Coronary artery (tissue), 2 donors: ENCODE measurements at regions not wholly inside any gene's neighbourhood (a gene's known extent, or its start where the extent isn't known, plus 50 kb on each side); places are given as distances from the start of the nearest gene placed in this dataset.

Source experiments
- DNase-seq: peaks from one replicate; pipeline ENCODE4 v3.0.0-alpha.2; 2017; ENCODE audit warnings: low spot score
- H3K27ac ChIP-seq, 2 donors: fragments of 200-600 bp; sonication (generic); one replicate each; pipeline ENCODE4 v1.5.1; 2016 to 2019
- H3K4me3 ChIP-seq: fragments of 200-600 bp; sonication (generic); 2 replicates; pipeline ENCODE4 v1.5.1; 2016; ENCODE audit warnings: mild to moderate bottlenecking, moderate library complexity
- CTCF ChIP-seq: fragments of 200-600 bp; sonication (generic); IDR thresholded peaks from one replicate; pipeline ENCODE4 v1.5.1; 2019; ENCODE audit warnings: antibody characterized with exemption

DNA sequence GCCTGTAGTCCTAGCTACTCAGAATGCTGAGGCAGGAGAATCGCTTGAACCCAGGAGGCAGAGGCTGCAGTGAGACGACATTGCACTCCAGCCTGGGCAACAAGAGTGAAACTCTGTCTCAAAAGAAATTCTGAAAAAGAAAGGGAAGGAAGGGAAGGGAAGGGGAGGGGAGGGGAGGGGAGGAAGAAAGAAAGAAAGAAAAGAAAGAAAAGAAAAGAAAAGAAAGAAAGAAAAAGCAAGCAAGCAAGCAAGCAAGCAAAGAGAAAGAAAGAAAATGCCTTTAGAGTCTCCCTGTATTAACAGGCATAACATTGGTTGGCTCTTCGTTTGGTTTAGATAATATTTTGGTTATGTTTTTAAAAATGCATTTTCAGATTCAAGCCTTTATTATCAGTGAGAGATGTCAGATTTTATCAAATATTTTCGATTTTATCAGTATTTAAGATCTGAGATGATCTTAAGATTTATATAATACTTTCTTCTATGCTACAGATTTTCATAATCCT is 281.1 kb downstream of the NPIPA8 start:
- DNase-seq, result no peak
- H3K4me3 ChIP-seq, result no peak overlapping the region

GRCh38 chr16:18050777-18051176 is 285.8 kb downstream of the NPIPA8 start:
- no peak overlapping the region for H3K27ac ChIP-seq
- TF ChIP-seq CTCF, result no peak
- H3K4me3 ChIP-seq, result no peak overlapping the region
- DNase-seq, result no peak

More for the DNA sequence above, 281.1 kb downstream of the NPIPA8 start:
- H3K27ac ChIP-seq, result no peak overlapping the region
- TF ChIP-seq CTCF, result no peak

GRCh38 chr16:18050234-18050633 is 286.3 kb downstream of the NPIPA8 start:
- no peak overlapping the region for H3K4me3 ChIP-seq
- DNase-seq, result no peak
- no peak for TF ChIP-seq CTCF
- H3K27ac ChIP-seq, result no peak overlapping the region

DNA sequence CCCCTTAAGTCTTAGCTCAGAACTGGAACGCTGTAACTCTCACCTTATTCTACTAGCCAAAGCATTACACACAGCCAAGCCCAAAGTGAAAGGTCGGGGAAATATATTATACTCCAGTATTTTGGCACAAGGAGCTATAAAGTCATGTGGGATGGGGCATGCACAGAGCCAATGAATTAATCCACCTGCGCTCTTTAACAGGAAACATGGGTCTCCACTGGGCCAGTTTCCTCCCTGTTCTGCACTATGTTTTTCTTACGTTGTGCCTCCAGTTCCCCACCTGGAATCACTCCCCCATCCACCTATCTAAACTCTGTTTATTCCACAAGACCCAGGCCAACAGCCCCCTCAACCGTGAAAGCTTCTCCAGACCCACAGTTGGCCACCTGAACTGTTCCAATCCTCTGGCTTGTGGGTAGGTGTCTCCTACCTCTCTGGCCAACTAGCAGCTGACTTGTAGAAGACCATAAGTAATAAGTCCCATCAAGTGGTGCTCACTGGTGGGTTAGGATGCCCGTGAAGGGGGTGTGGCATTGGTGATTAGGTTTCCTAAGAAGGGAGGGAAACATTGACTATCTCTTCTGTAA is 286.9 kb downstream of the NPIPA8 start:
- DNase-seq, result no peak
- no peak for TF ChIP-seq CTCF
- Histone ChIP-seq H3K4me3 (no peak overlapping the region), H3K27ac (no peak overlapping the region)

GRCh38 chr16:18048853-18049546 is 287.5 kb downstream of the NPIPA8 start:
- DNase-seq, result no peak
- Histone ChIP-seq H3K4me3 (no peak overlapping the region), H3K27ac (no peak overlapping the region)
- no peak for TF ChIP-seq CTCF

GRCh38 chr16:18047761-18048160 is 288.8 kb downstream of the NPIPA8 start:
- Histone ChIP-seq H3K4me3 (no peak overlapping the region), H3K27ac (no peak overlapping the region)
- TF ChIP-seq CTCF, result no peak
- no peak for DNase-seq

GRCh38 chr16:18045356-18045755 is 291.2 kb downstream of the NPIPA8 start:
- no peak overlapping the region for H3K27ac ChIP-seq
- no peak for TF ChIP-seq CTCF
- DNase-seq, result no peak
- H3K4me3 ChIP-seq, result no peak overlapping the region
